ENCODE measurements at regions not wholly inside any gene's neighbourhood (a gene's known extent, or its start where the extent isn't known, plus 50 kb on each side); places are given as distances from the start of the nearest gene placed in this dataset.

DNA sequence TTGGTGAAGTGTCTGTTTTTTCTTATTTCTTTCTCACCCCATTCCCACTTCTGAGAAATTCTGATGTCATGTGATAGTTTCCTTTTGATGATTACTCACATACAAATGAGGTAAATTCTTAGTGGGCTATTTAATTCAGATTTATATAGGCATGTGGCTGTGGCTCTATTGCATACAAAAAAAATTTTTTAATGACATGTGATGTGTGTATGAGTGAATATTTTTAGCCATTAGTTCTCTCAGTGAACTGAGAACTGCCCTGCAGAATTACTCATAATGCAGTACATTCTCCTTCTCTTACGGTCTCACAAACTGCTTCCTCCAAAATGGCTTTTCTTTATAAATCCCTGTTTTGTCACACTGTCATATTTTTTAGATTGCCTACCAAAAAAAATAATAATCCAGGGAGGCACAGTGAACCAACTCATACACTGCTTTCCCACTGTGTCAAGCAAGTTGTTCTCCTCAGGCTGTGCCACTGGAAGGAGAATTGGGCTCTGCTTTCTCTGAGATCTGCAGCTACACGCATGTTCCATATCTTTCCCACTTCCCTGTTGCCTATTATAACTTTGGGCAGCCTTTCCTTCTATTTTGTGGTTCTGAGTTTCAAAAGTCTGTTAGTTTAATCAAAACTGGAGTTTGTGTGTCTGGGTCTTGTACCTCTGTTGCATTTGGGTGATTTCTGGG, 415.7 kb upstream of the THBS1 start:
- H2AFZ ChIP-seq (ENCODE audit: low read length): no peak overlapping the region
- H3K27ac ChIP-seq (ENCODE audit: low read depth, low read length, poor library complexity, severe bottlenecking): no peak overlapping the region
- POLR2A ChIA-PET: no interaction called here
- CTCF ChIA-PET (ENCODE audit: unreplicated experiment): no interaction called here
- no peaks in the 10 kb centered on the region for H3K36me3 ChIP-seq (ENCODE audit: insufficient read depth, low read length)
- H3K79me2 ChIP-seq (ENCODE audit: insufficient read depth, low read depth, low read length): no peaks in the 10 kb centered on the region
- TF ChIP-seq, protein P1, sequence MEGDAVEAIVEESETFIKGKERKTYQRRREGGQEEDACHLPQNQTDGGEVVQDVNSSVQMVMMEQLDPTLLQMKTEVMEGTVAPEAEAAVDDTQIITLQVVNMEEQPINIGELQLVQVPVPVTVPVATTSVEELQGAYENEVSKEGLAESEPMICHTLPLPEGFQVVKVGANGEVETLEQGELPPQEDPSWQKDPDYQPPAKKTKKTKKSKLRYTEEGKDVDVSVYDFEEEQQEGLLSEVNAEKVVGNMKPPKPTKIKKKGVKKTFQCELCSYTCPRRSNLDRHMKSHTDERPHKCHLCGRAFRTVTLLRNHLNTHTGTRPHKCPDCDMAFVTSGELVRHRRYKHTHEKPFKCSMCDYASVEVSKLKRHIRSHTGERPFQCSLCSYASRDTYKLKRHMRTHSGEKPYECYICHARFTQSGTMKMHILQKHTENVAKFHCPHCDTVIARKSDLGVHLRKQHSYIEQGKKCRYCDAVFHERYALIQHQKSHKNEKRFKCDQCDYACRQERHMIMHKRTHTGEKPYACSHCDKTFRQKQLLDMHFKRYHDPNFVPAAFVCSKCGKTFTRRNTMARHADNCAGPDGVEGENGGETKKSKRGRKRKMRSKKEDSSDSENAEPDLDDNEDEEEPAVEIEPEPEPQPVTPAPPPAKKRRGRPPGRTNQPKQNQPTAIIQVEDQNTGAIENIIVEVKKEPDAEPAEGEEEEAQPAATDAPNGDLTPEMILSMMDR (conservative IDR thresholded peaks at IDR 0.05; ENCODE audit: low read length): no peak
- no peak for TF ChIP-seq EZH2phosphoT487 (IDR thresholded peaks at IDR 0.05; ENCODE audit: borderline replicate concordance, low read depth, low read length)
- no peak for DNase-seq (ENCODE audit: low spot score)
- no peaks in the 10 kb centered on the region for H3K9me3 ChIP-seq (ENCODE audit: low read length)
- no peak overlapping the region for H3K4me2 ChIP-seq (ENCODE audit: low read length)
- H3K4me1 ChIP-seq (ENCODE audit: insufficient read depth, low read length, poor library complexity, severe bottlenecking): no peaks in the 10 kb centered on the region
- intact Hi-C loops (cut with micrococcal nuclease; ENCODE audit: unreplicated experiment): no loop called here
- no peaks in the 10 kb centered on the region for H4K20me1 ChIP-seq (ENCODE audit: insufficient read depth, low read length)
- H3K4me3 ChIP-seq (ENCODE audit: low read depth, low read length, poor library complexity, severe bottlenecking): no peak overlapping the region
- BruUV-seq (replicated peaks): no TSS peak
- no peaks in the 10 kb centered on the region for H3K9me2 ChIP-seq (ENCODE audit: insufficient read depth, low read length)

DNA sequence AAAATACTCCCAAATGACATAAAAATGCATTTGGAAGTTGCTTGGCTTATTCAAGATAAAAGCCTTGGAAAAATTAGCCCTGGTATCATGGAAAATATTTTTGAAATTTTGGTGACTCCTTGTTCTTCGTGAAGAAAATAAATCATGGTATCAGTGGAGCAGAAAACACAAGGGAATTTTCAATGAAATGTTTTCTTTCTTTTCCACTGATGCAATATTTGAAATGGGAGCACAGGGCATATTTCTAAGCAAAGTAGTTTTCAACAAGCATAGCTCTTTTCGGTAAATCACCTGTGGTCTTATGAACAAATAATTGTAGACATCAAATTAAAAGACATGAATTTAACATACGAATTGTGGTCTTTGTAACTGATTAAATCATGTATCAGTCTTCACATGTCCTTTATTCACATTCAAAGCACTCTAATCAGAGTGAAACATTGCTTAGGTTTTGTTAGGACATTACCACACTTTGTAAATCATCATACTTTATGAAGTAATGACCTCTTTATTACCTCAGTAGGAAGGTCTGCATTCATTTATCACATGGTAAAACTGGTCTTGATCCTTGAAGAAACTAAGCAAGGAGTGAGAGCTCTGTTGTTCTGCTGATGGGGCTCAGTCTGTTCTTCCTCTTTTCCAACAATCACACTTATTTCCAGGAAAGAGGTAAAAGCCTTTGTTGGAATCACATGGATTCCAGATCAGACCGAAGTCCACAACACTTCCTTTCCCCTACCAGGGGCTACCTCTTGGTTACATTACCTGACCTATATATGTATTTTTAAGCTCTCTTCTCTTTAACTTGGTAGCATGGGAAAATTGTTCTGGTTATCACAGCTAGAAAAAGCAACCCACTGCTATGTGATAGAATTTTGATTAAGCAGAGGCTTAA, 413.5 kb upstream of the THBS1 start:
- ChIA-PET CTCF (ENCODE audit: unreplicated experiment) (no interaction called here), POLR2A (no interaction called here)
- no peak overlapping the region for H3K27ac ChIP-seq (ENCODE audit: low read depth, low read length, poor library complexity, severe bottlenecking)
- no peak overlapping the region for H2AFZ ChIP-seq (ENCODE audit: low read length)
- intact Hi-C loops (cut with micrococcal nuclease; ENCODE audit: unreplicated experiment): no loop called here
- no peaks in the 10 kb centered on the region for H3K4me1 ChIP-seq (ENCODE audit: insufficient read depth, low read length, poor library complexity, severe bottlenecking)
- no peaks in the 10 kb centered on the region for H4K20me1 ChIP-seq (ENCODE audit: insufficient read depth, low read length)
- H3K79me2 ChIP-seq (ENCODE audit: insufficient read depth, low read depth, low read length): no peaks in the 10 kb centered on the region
- no peaks in the 10 kb centered on the region for H3K9me3 ChIP-seq (ENCODE audit: low read length)
- BruUV-seq (replicated peaks): no TSS peak
- no peak overlapping the region for H3K4me3 ChIP-seq (ENCODE audit: low read depth, low read length, poor library complexity, severe bottlenecking)
- H3K4me2 ChIP-seq (ENCODE audit: low read length): no peak overlapping the region
- no peaks in the 10 kb centered on the region for H3K36me3 ChIP-seq (ENCODE audit: insufficient read depth, low read length)
- TF ChIP-seq EZH2phosphoT487 (IDR thresholded peaks at IDR 0.05; ENCODE audit: borderline replicate concordance, low read depth, low read length): no peak
- TF ChIP-seq, protein P1 (conservative IDR thresholded peaks at IDR 0.05; ENCODE audit: low read length): no peak
- no peaks in the 10 kb centered on the region for H3K9me2 ChIP-seq (ENCODE audit: insufficient read depth, low read length)
- DNase-seq (ENCODE audit: low spot score): no peak

DNA sequence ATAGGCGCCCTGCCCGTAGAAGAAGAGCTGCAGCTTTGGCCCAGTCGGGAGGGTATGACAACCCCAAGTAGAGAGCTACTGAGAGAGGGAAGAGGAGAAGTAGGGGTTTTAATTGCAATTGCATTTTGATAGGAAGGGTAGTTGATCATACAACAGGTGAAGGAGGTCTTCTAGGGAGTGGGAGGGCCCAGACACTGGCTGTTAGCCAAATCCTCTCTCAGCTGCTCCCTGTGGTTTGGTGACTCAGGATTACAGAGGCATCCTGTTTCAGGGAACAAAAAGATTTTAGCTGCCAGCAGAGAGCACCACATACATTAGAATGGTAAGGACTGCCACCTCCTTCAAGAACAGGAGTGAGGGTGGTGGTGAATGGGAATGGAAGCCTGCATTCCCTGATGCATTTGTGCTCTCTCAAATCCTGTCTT, 408.9 kb upstream of the THBS1 start:
- ChIA-PET CTCF (ENCODE audit: unreplicated experiment) (no interaction called here), POLR2A (interaction anchor here (0.7 kb wide), 1 partner anchor 1028 kb away, joined by 3 read pairs; no protein-coding TSS in a partner anchor)
- no TSS peak for BruUV-seq (replicated peaks)
- no peaks in the 10 kb centered on the region for H3K9me3 ChIP-seq (ENCODE audit: low read length)
- no peaks in the 10 kb centered on the region for H3K36me3 ChIP-seq (ENCODE audit: insufficient read depth, low read length)
- H3K4me2 ChIP-seq (ENCODE audit: low read length): no peak overlapping the region
- no peaks in the 10 kb centered on the region for H3K4me1 ChIP-seq (ENCODE audit: insufficient read depth, low read length, poor library complexity, severe bottlenecking)
- H3K27ac ChIP-seq (ENCODE audit: low read depth, low read length, poor library complexity, severe bottlenecking): no peak overlapping the region
- H4K20me1 ChIP-seq (ENCODE audit: insufficient read depth, low read length): no peaks in the 10 kb centered on the region
- no peak overlapping the region for H3K4me3 ChIP-seq (ENCODE audit: low read depth, low read length, poor library complexity, severe bottlenecking)
- intact Hi-C loops (cut with micrococcal nuclease; ENCODE audit: unreplicated experiment): no loop called here
- H2AFZ ChIP-seq (ENCODE audit: low read length): no peak overlapping the region
- H3K79me2 ChIP-seq (ENCODE audit: insufficient read depth, low read depth, low read length): no peaks in the 10 kb centered on the region
- DNase-seq (ENCODE audit: low spot score): no peak
- H3K9me2 ChIP-seq (ENCODE audit: insufficient read depth, low read length): no peaks in the 10 kb centered on the region
- TF ChIP-seq EZH2phosphoT487 (IDR thresholded peaks at IDR 0.05; ENCODE audit: borderline replicate concordance, low read depth, low read length): no peak
- TF ChIP-seq, protein P1 (conservative IDR thresholded peaks at IDR 0.05; ENCODE audit: low read length): no peak

Data from OCI-LY7 (cell line).